Natural killer cell treated with Interleukin-12 subunit alpha and Interleukin-12 subunit beta and Interleukin-15 and Interleukin-18, amount 100 ng/mL, for 72 hours (primary cell): ENCODE measurements at regions not wholly inside any gene's neighbourhood (a gene's known extent, or its start where the extent isn't known, plus 50 kb on each side); places are given as distances from the start of the nearest gene placed in this dataset.

Experiments used
- ATAC-seq, 2 donors: fragments of 150-1000 bp; cut with Tn5 transposase in 1 of 2; sonication (Bioruptor Pico), chemical (Tn5 transposase) in 1 of 2; 2 replicates each; pipeline ENCODE4 v1.10.0; 2021
- DNase-seq: peaks from one replicate; pipeline ENCODE4 v3.0.0; 2022; ENCODE audit warnings: low spot score
- H3K27ac Mint-ChIP-seq, 2 donors: 1 replicate in 1 of 2; 2 replicates in 1 of 2; pipeline ENCODE4 v1.8.0; 2022; ENCODE audit warnings: mixed read lengths in 2 of 2, mild to moderate bottlenecking in 1 of 2, moderate library complexity in 1 of 2
- H3K27me3 Mint-ChIP-seq, 2 donors: 1 replicate in 1 of 2; 2 replicates in 1 of 2; pipeline ENCODE4 v1.8.0; 2022; ENCODE audit warnings: mixed read lengths in 2 of 2
- H3K36me3 Mint-ChIP-seq: one replicate; pipeline ENCODE4 v1.8.0; 2022; ENCODE audit warnings: mixed read lengths
- H3K4me1 Mint-ChIP-seq, 2 donors: 1 replicate in 1 of 2; 2 replicates in 1 of 2; pipeline ENCODE4 v1.8.0; 2022; ENCODE audit warnings: low read depth in 2 of 2, mixed read lengths in 2 of 2, mild to moderate bottlenecking in 1 of 2
- H3K4me3 Mint-ChIP-seq: one replicate; pipeline ENCODE4 v1.8.0; 2022; ENCODE audit warnings: mixed read lengths
- H3K9me3 Mint-ChIP-seq: 2 replicates; pipeline ENCODE4 v1.8.0; 2022; ENCODE audit warnings: mixed read lengths

- H3K27ac Mint-ChIP-seq: no peak overlapping the region
- no peaks in the 10 kb centered on the region for H3K36me3 Mint-ChIP-seq
- H3K27me3 Mint-ChIP-seq: peaks cover 28 to 43% of the 10 kb centered on the region in 2 donors
- peak; percentile 73 for DNase-seq
- ATAC-seq: peak in 1 of 2 donors; percentile 49
- no peaks in the 10 kb centered on the region for H3K9me3 Mint-ChIP-seq
- no peaks in the 10 kb centered on the region for H3K4me1 Mint-ChIP-seq
- no peak overlapping the region for H3K4me3 Mint-ChIP-seq
These were observed 139.7 kb downstream of the PRDM13 start for GRCh38 chr6:99746261-99746895.

DNA sequence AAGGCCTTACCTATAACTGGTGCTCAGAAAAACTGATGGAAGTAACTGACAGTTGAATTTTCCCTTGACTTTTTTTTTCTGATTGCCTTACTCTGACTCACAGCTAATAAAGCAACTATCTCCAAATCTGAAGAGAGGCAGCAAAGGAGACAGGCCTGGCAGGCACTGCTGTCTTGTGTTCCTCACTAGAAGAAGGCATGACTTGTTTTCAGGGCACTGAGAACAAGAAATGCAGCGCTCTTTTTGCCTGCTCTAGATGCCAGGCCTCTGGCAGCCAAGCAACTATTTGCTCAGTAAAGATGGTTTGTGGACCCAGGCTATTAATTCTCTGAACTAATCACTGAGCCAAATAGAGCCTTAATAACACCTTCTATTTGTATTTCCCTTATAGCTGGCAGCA lies 155.1 kb downstream of the PRDM13 start:
- H3K4me1 Mint-ChIP-seq: no peaks in the 10 kb centered on the region
- no peaks in the 10 kb centered on the region for H3K36me3 Mint-ChIP-seq
- H3K9me3 Mint-ChIP-seq: no peaks in the 10 kb centered on the region
- peaks cover 4 to 14% of the 10 kb centered on the region in 2 donors for H3K27me3 Mint-ChIP-seq
- no peak overlapping the region for H3K4me3 Mint-ChIP-seq
- no peak for ATAC-seq
- DNase-seq: no peak
- H3K27ac Mint-ChIP-seq: no peak overlapping the region

- ATAC-seq: no peak
- no peaks in the 10 kb centered on the region for H3K36me3 Mint-ChIP-seq
- DNase-seq: no peak
- H3K4me1 Mint-ChIP-seq: no peaks in the 10 kb centered on the region
- H3K27ac Mint-ChIP-seq: no peak overlapping the region
- peaks cover 14 to 29% of the 10 kb centered on the region in 2 donors for H3K27me3 Mint-ChIP-seq
- no peaks in the 10 kb centered on the region for H3K9me3 Mint-ChIP-seq
- no peak overlapping the region for H3K4me3 Mint-ChIP-seq
These were observed 161.5 kb downstream of the PRDM13 start for GRCh38 chr6:99768166-99768565.

DNA sequence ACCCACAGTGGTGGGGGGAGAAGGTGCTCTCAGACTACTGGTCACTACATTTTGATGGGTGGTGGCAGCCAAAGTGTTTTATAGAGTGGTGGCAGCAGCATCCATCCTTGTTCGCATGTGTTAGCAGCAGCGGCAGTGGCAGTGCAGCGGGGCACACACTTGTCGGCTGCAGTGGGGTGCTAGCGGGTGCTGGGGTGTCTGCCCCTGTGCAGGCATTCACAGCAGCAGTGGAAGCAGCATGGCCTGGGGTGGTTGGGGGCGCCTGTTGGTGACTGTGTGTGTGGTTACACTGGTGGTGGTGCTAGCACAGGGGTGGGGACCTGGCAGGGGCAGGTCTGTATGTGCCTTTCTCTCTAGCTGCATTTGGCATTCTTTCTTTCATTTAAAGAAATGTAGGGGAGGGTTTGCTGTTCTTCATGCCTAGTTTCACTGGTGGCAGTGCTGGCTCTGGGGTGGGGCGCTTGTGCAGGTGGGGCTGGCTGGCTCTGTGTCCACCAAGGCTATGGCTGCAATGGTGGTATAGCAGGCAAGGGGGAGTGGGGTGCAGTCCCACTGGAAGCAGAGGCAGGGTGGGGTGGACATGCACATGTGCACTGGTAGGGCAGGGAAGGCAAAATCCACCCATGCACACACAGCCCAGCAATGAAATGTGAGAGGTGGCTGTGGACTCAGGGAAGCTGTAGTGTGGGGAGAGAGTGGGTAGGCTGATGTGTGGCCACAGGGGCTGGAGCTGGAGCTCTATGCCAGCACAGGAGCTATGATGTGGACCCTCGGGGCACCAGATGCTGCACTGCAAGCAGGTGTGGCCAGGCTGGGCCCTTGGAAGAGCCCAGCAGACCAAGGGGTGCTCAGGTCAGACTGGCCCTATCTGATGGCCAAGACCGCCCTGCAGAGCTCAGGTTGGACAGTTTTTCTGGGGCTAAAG lies 173.3 kb downstream of the PRDM13 start:
- Mint-ChIP-seq H3K4me3 (no peak overlapping the region), H3K9me3 (no peaks in the 10 kb centered on the region), H3K4me1 (no peaks in the 10 kb centered on the region), H3K36me3 (no peaks in the 10 kb centered on the region), H3K27ac (no peak overlapping the region), H3K27me3 (peaks cover 35 to 52% of the 10 kb centered on the region in 2 donors)
- ATAC-seq: peak; percentile 32 to 36
- DNase-seq: no peak

GRCh38 chr6:99780556-99780885 lies 173.9 kb downstream of the PRDM13 start:
- Mint-ChIP-seq H3K27me3 (peaks cover 36 to 48% of the 10 kb centered on the region in 2 donors), H3K9me3 (no peaks in the 10 kb centered on the region), H3K4me3 (no peak overlapping the region)

GRCh38 chr6:99789767-99790166 lies 183.1 kb downstream of the PRDM13 start:
- no peaks in the 10 kb centered on the region for H3K36me3 Mint-ChIP-seq

More at GRCh38 chr6:99780556-99780885, 173.9 kb downstream of the PRDM13 start:
- H3K27ac Mint-ChIP-seq: no peak overlapping the region
- ATAC-seq (no peak), DNase-seq (no peak)
- H3K4me1 Mint-ChIP-seq: no peaks in the 10 kb centered on the region
- H3K36me3 Mint-ChIP-seq: no peaks in the 10 kb centered on the region

DNA sequence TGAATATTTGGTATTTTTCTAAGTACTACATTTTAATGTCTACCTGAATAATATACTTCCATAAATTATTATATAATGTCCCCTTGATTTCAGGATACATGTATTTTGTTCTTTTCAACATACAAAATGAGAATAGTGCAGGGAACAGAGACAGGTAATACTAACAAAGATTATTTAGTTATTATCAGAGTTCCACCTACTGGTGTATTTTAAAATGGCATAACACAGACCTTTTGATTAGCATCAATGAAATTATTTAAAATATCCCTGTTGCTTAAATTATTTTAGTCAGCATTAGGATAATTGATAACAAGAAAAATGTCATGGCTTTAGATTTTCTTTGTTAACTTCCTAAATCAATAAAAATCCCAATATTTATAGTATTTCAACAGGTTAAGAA lies 184.0 kb downstream of the PRDM13 start:
- H3K4me3 Mint-ChIP-seq: no peak overlapping the region
- no peak for ATAC-seq
- no peaks in the 10 kb centered on the region for H3K4me1 Mint-ChIP-seq

More at GRCh38 chr6:99789767-99790166, 183.1 kb downstream of the PRDM13 start:
- ATAC-seq (no peak), DNase-seq (no peak)
- no peak overlapping the region for H3K27ac Mint-ChIP-seq
- peaks cover 23 to 51% of the 10 kb centered on the region in 2 donors for H3K27me3 Mint-ChIP-seq
- no peaks in the 10 kb centered on the region for H3K9me3 Mint-ChIP-seq
- no peak overlapping the region for H3K4me3 Mint-ChIP-seq
- no peaks in the 10 kb centered on the region for H3K4me1 Mint-ChIP-seq

DNA sequence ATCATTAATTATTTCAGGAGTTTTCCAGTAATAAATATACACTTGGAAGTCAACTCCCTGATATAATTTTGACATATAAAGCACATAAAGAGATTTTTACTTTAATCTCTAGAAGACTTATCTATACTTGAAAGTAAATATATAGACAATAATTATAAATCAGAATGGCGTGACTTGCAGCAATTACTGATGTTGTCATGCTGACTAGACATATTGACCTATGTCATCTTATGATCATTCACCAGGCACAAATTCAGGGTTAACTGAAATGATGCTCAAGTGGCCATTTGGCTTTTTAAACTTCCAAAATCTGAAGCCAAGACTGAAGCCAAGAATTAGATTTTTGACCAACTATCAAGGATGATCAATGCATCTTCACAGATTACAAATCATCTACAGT lies 192.2 kb downstream of the MCHR2 start:
- DNase-seq (no peak), ATAC-seq (no peak)
- Mint-ChIP-seq H3K27ac (no peak overlapping the region), H3K36me3 (no peaks in the 10 kb centered on the region), H3K4me3 (no peak overlapping the region), H3K9me3 (no peaks in the 10 kb centered on the region), H3K4me1 (no peaks in the 10 kb centered on the region), H3K27me3 (peaks cover 7 to 12% of the 10 kb centered on the region in 2 donors)

More for the DNA sequence above, 184.0 kb downstream of the PRDM13 start:
- Mint-ChIP-seq H3K27ac (no peak overlapping the region), H3K36me3 (no peaks in the 10 kb centered on the region), H3K27me3 (peaks cover 23 to 56% of the 10 kb centered on the region in 2 donors), H3K9me3 (no peaks in the 10 kb centered on the region)
- no peak for DNase-seq

GRCh38 chr6:99802396-99803031 lies 191.5 kb downstream of the MCHR2 start:
- Mint-ChIP-seq H3K4me1 (no peaks in the 10 kb centered on the region), H3K4me3 (no peak overlapping the region), H3K36me3 (no peaks in the 10 kb centered on the region), H3K27me3 (peaks cover 8 to 12% of the 10 kb centered on the region in 2 donors), H3K27ac (no peak overlapping the region), H3K9me3 (no peaks in the 10 kb centered on the region)
- ATAC-seq (no peak), DNase-seq (no peak)

- Mint-ChIP-seq H3K27ac (no peak overlapping the region), H3K4me1 (no peaks in the 10 kb centered on the region), H3K27me3 (peaks cover 25 to 48% of the 10 kb centered on the region in 2 donors), H3K4me3 (no peak overlapping the region), H3K36me3 (no peaks in the 10 kb centered on the region), H3K9me3 (peaks cover 8% of the 10 kb centered on the region)
- DNase-seq (no peak), ATAC-seq (no peak)
These were observed 185.0 kb downstream of the MCHR2 start for GRCh38 chr6:99808992-99809391.

- no peaks in the 10 kb centered on the region for H3K36me3 Mint-ChIP-seq
- DNase-seq (no peak), ATAC-seq (no peak)
- peaks cover 8% of the 10 kb centered on the region for H3K9me3 Mint-ChIP-seq
- peaks cover 19 to 41% of the 10 kb centered on the region in 2 donors for H3K27me3 Mint-ChIP-seq
- no peak overlapping the region for H3K4me3 Mint-ChIP-seq
- H3K27ac Mint-ChIP-seq: no peak overlapping the region
- no peaks in the 10 kb centered on the region for H3K4me1 Mint-ChIP-seq
These were observed 183.7 kb downstream of the MCHR2 start for GRCh38 chr6:99810295-99810694.

- H3K27ac Mint-ChIP-seq: no peak overlapping the region
- DNase-seq (no peak), ATAC-seq (no peak)
- H3K36me3 Mint-ChIP-seq: no peaks in the 10 kb centered on the region
- peaks cover 19 to 41% of the 10 kb centered on the region in 2 donors for H3K27me3 Mint-ChIP-seq
- no peak overlapping the region for H3K4me3 Mint-ChIP-seq
- peaks cover 8% of the 10 kb centered on the region for H3K9me3 Mint-ChIP-seq
- H3K4me1 Mint-ChIP-seq: no peaks in the 10 kb centered on the region
These were observed 182.9 kb downstream of the MCHR2 start for GRCh38 chr6:99810942-99811620.

DNA sequence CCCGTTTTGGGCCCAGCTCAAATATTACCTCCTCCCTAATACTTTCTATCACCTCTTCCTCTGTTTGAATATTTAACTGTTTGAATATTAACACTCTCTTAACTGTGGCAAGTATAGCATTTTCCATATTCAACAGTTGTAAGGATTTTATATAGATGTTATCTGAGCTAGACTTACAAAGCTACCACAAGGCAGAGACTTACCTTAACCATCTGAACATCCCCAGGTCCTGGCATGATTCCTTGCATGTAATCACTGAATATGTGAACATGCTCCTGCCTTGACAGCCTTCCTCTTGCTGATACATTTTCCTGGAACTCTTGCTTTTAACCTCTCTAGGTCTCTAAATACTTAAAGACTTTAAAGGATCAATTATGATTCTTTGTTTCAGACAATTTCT lies 182.4 kb downstream of the MCHR2 start:
- DNase-seq: no peak
- ATAC-seq: no peak
- peaks cover 19 to 41% of the 10 kb centered on the region in 2 donors for H3K27me3 Mint-ChIP-seq
- no peaks in the 10 kb centered on the region for H3K36me3 Mint-ChIP-seq
- no peaks in the 10 kb centered on the region for H3K4me1 Mint-ChIP-seq
- H3K27ac Mint-ChIP-seq: no peak overlapping the region
- H3K4me3 Mint-ChIP-seq: no peak overlapping the region
- H3K9me3 Mint-ChIP-seq: peaks cover 8% of the 10 kb centered on the region
